LNCAP (cell line): ENCODE measurements at regions not wholly inside any gene's neighbourhood (a gene's known extent, or its start where the extent isn't known, plus 50 kb on each side); places are given as distances from the start of the nearest gene placed in this dataset.
A peak's percentile ranks its signal among the peaks of the same experiment; 100 is the strongest.

ENCODE experiments used
- CTCF ChIP-seq: fragments of 450-650 bp; IDR thresholded peaks from 2 replicates; pipeline ENCODE4 v1.5.1; 2017; ENCODE audit warnings: mild to moderate bottlenecking

GRCh38 chr3:186464424-186465093 lies 79.6 kb downstream of the CRYGS start:
- TF ChIP-seq CTCF, result 0 out of 2 replicates have a peak, but pooled peaks have one; percentile 18

- no peak for TF ChIP-seq CTCF
These were observed 83.0 kb downstream of the CRYGS start for GRCh38 chr3:186461141-186461540.

- TF ChIP-seq CTCF, result no peak
These were observed 85.1 kb downstream of the CRYGS start for GRCh38 chr3:186459108-186459467.

GRCh38 chr3:186458306-186459107 lies 85.7 kb downstream of the CRYGS start:
- TF ChIP-seq CTCF, result no peak

GRCh38 chr3:186457236-186457635 lies 86.9 kb downstream of the CRYGS start:
- TF ChIP-seq CTCF, result no peak

GRCh38 chr3:186456731-186457191 lies 87.4 kb downstream of the CRYGS start:
- TF ChIP-seq CTCF, result no peak

GRCh38 chr3:186454881-186455703 lies 89.1 kb downstream of the CRYGS start:
- TF ChIP-seq CTCF, result no peak
